ENCODE measurements at regions not wholly inside any gene's neighbourhood (a gene's known extent, or its start where the extent isn't known, plus 50 kb on each side); places are given as distances from the start of the nearest gene placed in this dataset.

DNA sequence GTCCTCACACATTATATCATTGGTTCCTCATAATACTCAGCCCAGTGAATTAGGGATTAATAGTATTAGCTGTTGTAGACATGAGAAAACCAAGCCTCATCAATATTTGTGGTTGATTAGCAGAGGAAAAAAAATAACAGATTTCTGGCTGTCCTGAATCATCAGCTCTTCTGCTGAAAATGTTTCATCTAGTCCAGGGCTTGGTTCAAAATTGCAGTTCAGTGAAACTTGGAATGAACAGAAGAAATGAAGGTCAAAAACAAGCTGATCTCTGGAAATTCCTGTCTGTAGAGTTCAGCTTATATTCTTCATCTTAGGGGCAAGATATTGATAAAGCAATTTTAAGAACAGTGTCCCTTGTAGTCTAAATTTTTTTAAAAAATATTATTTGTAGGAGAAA lies 361.1 kb upstream of the CCDC179 start:
- H3K4me3 Mint-ChIP-seq (ENCODE audit: low read depth), result no peak overlapping the region
- no peak overlapping the region for H3K27ac Mint-ChIP-seq

GRCh38 chr11:23226331-23227077 lies 366.2 kb upstream of the CCDC179 start:
- no peaks in the 10 kb centered on the region for H3K27me3 Mint-ChIP-seq
- TF ChIP-seq, protein P1, sequence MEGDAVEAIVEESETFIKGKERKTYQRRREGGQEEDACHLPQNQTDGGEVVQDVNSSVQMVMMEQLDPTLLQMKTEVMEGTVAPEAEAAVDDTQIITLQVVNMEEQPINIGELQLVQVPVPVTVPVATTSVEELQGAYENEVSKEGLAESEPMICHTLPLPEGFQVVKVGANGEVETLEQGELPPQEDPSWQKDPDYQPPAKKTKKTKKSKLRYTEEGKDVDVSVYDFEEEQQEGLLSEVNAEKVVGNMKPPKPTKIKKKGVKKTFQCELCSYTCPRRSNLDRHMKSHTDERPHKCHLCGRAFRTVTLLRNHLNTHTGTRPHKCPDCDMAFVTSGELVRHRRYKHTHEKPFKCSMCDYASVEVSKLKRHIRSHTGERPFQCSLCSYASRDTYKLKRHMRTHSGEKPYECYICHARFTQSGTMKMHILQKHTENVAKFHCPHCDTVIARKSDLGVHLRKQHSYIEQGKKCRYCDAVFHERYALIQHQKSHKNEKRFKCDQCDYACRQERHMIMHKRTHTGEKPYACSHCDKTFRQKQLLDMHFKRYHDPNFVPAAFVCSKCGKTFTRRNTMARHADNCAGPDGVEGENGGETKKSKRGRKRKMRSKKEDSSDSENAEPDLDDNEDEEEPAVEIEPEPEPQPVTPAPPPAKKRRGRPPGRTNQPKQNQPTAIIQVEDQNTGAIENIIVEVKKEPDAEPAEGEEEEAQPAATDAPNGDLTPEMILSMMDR (IDR thresholded peaks at IDR 0.05; ENCODE audit: unreplicated experiment), result no peak
- DNase-seq (ENCODE audit: low spot score, unreplicated experiment), result no peak

More for the DNA sequence above, 361.1 kb upstream of the CCDC179 start:
- Mint-ChIP-seq H3K4me1 (ENCODE audit: low read depth) (peaks cover 36% of the 10 kb centered on the region), H3K27me3 (no peaks in the 10 kb centered on the region), H3K36me3 (ENCODE audit: insufficient read depth) (peaks cover 6% of the 10 kb centered on the region), H3K9me3 (ENCODE audit: low read depth) (peaks cover 13% of the 10 kb centered on the region)
- DNase-seq (ENCODE audit: low spot score, unreplicated experiment), result no peak
- TF ChIP-seq, protein P1 (IDR thresholded peaks at IDR 0.05; ENCODE audit: unreplicated experiment), result no peak

DNA sequence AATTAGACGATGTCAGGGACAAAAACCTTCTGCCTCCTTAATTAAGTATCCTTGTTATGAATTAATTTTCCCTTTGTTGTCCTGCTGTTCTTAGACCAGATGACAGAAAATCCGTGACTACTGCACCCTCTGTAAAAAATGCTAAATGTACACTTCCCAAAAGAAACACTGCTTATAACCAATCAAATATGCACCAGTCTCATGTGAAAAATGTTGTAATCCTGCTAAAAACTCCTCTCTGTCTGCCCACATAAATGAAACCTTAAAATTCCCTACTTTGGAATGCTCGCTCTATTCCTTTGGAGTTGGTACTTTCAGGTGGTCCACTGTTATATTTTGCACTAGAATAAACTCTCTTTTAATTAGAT lies 366.8 kb upstream of the CCDC179 start:
- peak overlapping the region; percentile 53 for H3K27ac Mint-ChIP-seq
- no peaks in the 10 kb centered on the region for H3K27me3 Mint-ChIP-seq
- H3K4me1 Mint-ChIP-seq (ENCODE audit: low read depth), result peaks cover 50% of the 10 kb centered on the region
- no peak overlapping the region for H3K4me3 Mint-ChIP-seq (ENCODE audit: low read depth)
- DNase-seq (ENCODE audit: low spot score, unreplicated experiment), result no peak
- H3K9me3 Mint-ChIP-seq (ENCODE audit: low read depth), result peaks cover 3% of the 10 kb centered on the region
- TF ChIP-seq, protein P1 (IDR thresholded peaks at IDR 0.05; ENCODE audit: unreplicated experiment), result no peak
- H3K36me3 Mint-ChIP-seq (ENCODE audit: insufficient read depth), result no peaks in the 10 kb centered on the region

More at GRCh38 chr11:23226331-23227077, 366.2 kb upstream of the CCDC179 start:
- no peaks in the 10 kb centered on the region for H3K36me3 Mint-ChIP-seq (ENCODE audit: insufficient read depth)
- peaks cover 54% of the 10 kb centered on the region for H3K4me1 Mint-ChIP-seq (ENCODE audit: low read depth)
- H3K27ac Mint-ChIP-seq, result peak overlapping the region; percentile 53
- H3K9me3 Mint-ChIP-seq (ENCODE audit: low read depth), result peaks cover 3% of the 10 kb centered on the region
- H3K4me3 Mint-ChIP-seq (ENCODE audit: low read depth), result peak overlapping the region; percentile 40

DNA sequence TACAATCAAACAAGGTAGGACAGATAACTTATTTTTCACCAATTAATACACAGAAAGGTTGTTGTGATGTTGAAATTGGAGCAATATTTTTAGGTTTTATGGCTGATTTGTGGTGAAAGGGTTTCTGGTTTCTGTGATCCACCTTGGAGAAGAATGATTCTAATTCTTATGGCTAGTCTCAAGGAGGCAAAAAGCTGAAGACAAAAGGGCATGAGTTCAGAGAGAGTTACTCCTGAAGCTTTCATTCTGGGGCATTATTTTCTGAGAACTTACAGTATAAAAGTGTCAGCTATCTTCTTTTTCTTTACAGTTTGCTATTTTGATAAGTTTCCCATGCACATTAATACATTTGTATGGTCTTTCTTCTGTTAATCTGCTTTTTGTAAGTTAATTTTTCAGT lies 372.4 kb upstream of the CCDC179 start:
- Mint-ChIP-seq H3K27ac (no peak overlapping the region), H3K36me3 (ENCODE audit: insufficient read depth) (no peaks in the 10 kb centered on the region), H3K9me3 (ENCODE audit: low read depth) (peaks cover 3% of the 10 kb centered on the region), H3K4me3 (ENCODE audit: low read depth) (no peak overlapping the region), H3K4me1 (ENCODE audit: low read depth) (peaks cover 12% of the 10 kb centered on the region), H3K27me3 (no peaks in the 10 kb centered on the region)
- TF ChIP-seq, protein P1 (IDR thresholded peaks at IDR 0.05; ENCODE audit: unreplicated experiment), result no peak
- DNase-seq (ENCODE audit: low spot score, unreplicated experiment), result no peak

DNA sequence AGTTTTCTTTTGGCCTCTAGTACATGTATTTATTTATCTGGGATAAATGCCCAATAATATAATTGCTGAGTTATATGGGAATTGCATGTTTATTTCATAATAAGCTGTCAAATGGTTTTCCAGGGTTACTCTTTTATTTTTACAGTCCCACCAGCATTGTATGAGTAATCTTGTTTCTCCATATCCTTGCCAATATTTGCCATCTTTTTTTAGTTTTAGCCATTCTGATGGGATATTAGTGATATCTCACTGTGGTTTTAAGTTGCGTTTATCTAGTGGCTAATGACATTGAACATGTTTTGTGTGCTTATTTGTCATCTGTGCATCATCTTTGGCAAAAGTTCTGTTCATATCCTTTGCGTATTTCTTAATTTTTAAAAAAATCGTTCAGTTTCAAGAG lies 372.8 kb upstream of the CCDC179 start:
- Mint-ChIP-seq H3K27me3 (no peaks in the 10 kb centered on the region), H3K9me3 (ENCODE audit: low read depth) (peaks cover 3% of the 10 kb centered on the region), H3K4me3 (ENCODE audit: low read depth) (no peak overlapping the region), H3K27ac (no peak overlapping the region), H3K4me1 (ENCODE audit: low read depth) (peaks cover 15% of the 10 kb centered on the region), H3K36me3 (ENCODE audit: insufficient read depth) (no peaks in the 10 kb centered on the region)
- no peak for DNase-seq (ENCODE audit: low spot score, unreplicated experiment)
- TF ChIP-seq, protein P1 (IDR thresholded peaks at IDR 0.05; ENCODE audit: unreplicated experiment), result no peak

Measured in progenitor cell of endocrine pancreas (in vitro differentiated cells).